Naive thymus-derived CD8-positive, alpha-beta T cell (primary cell): ENCODE measurements at regions not wholly inside any gene's neighbourhood (a gene's known extent, or its start where the extent isn't known, plus 50 kb on each side); places are given as distances from the start of the nearest gene placed in this dataset.
"Not testable (repeated sequence)": the region's sequence is repeated elsewhere in the genome, so short reads cannot be mapped to it uniquely, and the experiment has no call there.

Experiments used
- ATAC-seq, 2 donors: fragments of 150-1000 bp; cut with Tn5 transposase in 1 of 2; sonication (Bioruptor Pico), chemical (Tn5 transposase) in 1 of 2; 1 replicate in 1 of 2; 2 replicates in 1 of 2; pipeline ENCODE4 v1.10.0; 2021; ENCODE audit warnings: mild to moderate bottlenecking in 2 of 2, moderate library complexity in 2 of 2
- POLR2A ChIA-PET: fragments of 350-600 bp; sonication (Branson Sonifier 250); formaldehyde crosslinking; loops from one replicate; lab custom pipeline; 2021; ENCODE audit warnings: antibody characterized with exemption; lab: Charles Lee
- DNase-seq, 10 donors: peaks; one replicate each; pipeline versions ENCODE4 v3.0.0 to v3.0.0-alpha.2; 2020 to 2022
- H3K27ac Mint-ChIP-seq, 10 donors: one replicate each; pipeline ENCODE4 v1.8.0; 2020 to 2022; ENCODE audit warnings: mild to moderate bottlenecking in 10 of 10, mixed read lengths in 10 of 10, moderate library complexity in 4 of 10, inconsistent platforms in 1 of 10
- H3K27me3 Mint-ChIP-seq, 5 donors: one replicate each; pipeline ENCODE4 v1.8.0; 2021 to 2022; ENCODE audit warnings: mixed read lengths in 5 of 5
- H3K36me3 Mint-ChIP-seq, 3 donors: one replicate each; pipeline ENCODE4 v1.8.0; 2020 to 2022; ENCODE audit warnings: mixed read lengths in 3 of 3, mild to moderate bottlenecking in 2 of 3, inconsistent platforms in 1 of 3
- H3K4me1 Mint-ChIP-seq, 4 donors: one replicate each; pipeline ENCODE4 v1.8.0; 2021 to 2022; ENCODE audit warnings: mixed read lengths in 4 of 4
- H3K4me3 Mint-ChIP-seq, 10 donors: one replicate each; pipeline ENCODE4 v1.8.0; 2020 to 2022; ENCODE audit warnings: mild to moderate bottlenecking in 10 of 10, mixed read lengths in 10 of 10, moderate library complexity in 6 of 10, inconsistent platforms in 1 of 10
- H3K9me3 Mint-ChIP-seq, 9 donors: one replicate each; pipeline ENCODE4 v1.8.0; 2020 to 2022; ENCODE audit warnings: mixed read lengths in 9 of 9, mild to moderate bottlenecking in 3 of 9, inconsistent platforms in 1 of 9, moderate library complexity in 1 of 9

DNA sequence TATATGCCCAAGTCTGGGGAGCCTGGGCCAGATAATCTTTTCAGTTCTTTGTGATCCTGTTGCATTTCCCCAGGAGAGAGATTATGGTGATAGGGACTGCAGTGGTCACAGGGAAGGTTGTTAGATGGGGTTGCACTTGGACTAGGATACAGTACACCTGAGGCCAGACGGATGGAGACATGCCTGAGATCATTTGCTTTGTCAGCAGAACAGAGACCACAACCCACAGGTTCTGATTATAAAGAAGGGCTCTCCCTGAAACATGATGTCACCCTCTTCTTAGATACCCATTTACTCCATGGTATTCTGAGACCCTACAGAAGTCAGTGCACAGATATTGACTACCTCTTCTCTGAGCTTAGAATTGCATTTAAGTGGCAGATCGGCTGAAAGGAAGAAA lies 200.9 kb upstream of the IGF1 start:
- DNase-seq (no peak), ATAC-seq (no peak)
- Mint-ChIP-seq H3K27ac (no peak overlapping the region), H3K4me3 (no peak overlapping the region), H3K4me1 (peaks cover 0 to 2% (median 0%) of the 10 kb centered on the region in 4 donors), H3K27me3 (peaks cover 0 to 5% (median 0%) of the 10 kb centered on the region in 5 donors), H3K9me3 (peaks cover 0 to 15% (median 1%) of the 10 kb centered on the region in 9 donors), H3K36me3 (no peaks in the 10 kb centered on the region)
- POLR2A ChIA-PET: no interaction called here

DNA sequence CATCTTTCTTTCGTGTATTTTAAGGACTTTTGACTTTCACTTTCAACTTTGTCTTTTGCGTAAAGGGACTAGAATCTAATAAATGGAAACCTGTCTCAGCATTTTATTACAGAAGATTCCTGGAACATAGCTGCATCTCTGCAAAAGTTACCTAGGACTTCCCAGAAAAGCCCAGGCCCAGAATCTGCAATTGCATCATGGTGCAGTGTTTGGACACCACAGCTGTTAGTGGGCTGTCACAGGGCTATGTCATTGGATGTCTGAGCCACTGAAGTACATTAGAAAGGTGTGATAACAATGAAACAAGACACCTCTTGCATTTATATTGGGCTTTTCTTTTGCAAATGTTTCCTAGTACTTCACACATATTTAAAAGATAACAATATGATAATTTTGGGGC lies 199.9 kb upstream of the IGF1 start:
- no peak for DNase-seq
- POLR2A ChIA-PET: no interaction called here
- Mint-ChIP-seq H3K36me3 (no peaks in the 10 kb centered on the region), H3K27me3 (peaks cover 0 to 15% (median 2%) of the 10 kb centered on the region in 5 donors), H3K27ac (no peak overlapping the region), H3K4me1 (peaks cover 0 to 2% (median 0%) of the 10 kb centered on the region in 4 donors), H3K9me3 (peaks cover 0 to 25% (median 1%) of the 10 kb centered on the region in 9 donors), H3K4me3 (no peak overlapping the region)
- ATAC-seq: no peak

DNA sequence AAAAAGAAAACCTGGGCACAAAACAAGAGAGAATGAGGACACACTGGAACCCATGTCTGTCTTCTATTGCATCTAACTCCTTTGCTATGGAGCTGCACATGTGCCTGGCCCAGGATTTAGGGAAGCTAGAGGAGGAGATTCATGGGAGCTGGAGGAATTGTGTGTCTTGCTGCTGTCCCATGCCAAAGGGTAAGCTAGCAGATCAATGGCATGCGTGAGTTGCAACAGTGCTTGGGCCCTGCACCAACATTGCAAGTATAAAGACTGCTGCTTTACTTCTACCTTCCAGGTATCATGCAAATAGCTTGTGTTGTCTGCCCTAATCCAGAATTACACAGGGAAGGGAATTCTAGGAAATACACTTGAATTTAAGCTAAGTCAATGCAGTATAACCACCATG lies 196.4 kb upstream of the IGF1 start:
- H3K36me3 Mint-ChIP-seq: peaks cover 0 to 6% (median 0%) of the 10 kb centered on the region in 3 donors
- peaks cover 0 to under 1% (median 0%) of the 10 kb centered on the region in 4 donors for H3K4me1 Mint-ChIP-seq
- ATAC-seq: no peak
- H3K4me3 Mint-ChIP-seq: no peak overlapping the region
- no peak for DNase-seq
- H3K27me3 Mint-ChIP-seq: peaks cover 0 to 22% (median 2%) of the 10 kb centered on the region in 5 donors
- H3K27ac Mint-ChIP-seq: no peak overlapping the region
- H3K9me3 Mint-ChIP-seq: peaks cover 0 to 47% (median 15%) of the 10 kb centered on the region in 9 donors
- POLR2A ChIA-PET: no interaction called here

DNA sequence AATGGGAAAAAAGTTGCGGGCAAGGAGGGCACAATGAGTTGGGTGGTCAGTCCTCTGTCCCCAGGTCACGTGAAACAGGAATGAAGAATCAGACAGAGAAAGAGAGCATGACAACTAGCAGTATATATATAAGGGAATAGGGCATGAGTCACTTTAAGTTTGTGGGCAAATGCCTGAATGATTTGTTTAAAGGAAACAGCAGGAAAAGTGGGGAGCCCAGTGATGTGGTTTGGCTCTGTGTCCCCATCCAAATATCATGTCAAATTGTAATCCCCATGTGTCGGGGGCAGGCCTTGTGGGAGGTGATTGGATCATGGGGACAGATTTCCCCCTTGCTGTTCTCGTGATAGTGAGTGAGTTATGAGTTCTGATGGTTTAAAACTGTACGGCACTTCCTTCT lies 195.3 kb upstream of the IGF1 start:
- Mint-ChIP-seq H3K4me3 (no peak overlapping the region), H3K9me3 (peaks cover 0 to 55% (median 15%) of the 10 kb centered on the region in 9 donors), H3K36me3 (peaks cover 0 to 6% (median 0%) of the 10 kb centered on the region in 3 donors), H3K27ac (no peak overlapping the region), H3K27me3 (peaks cover 0 to 28% (median 2%) of the 10 kb centered on the region in 5 donors), H3K4me1 (no peaks in the 10 kb centered on the region)
- POLR2A ChIA-PET: no interaction called here
- no peak for DNase-seq
- ATAC-seq: no peak

DNA sequence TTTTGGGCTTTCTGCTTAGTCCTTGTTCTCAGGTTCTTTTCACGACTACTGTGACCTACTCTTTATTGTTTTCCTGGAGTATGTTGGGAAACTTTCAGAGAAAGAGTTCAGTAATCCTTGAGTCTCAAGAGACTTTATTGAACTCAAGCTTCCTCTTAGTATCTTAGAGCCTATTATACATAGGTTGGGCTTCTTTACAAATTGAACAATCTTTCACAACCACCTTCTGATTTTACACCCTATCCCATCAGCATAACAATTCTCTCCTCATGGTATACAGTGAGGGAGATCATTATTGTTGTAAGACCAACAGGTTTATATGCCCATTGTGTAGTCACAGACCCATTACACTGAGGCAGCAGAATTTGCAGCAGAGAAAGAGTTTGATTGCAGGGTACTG lies 193.2 kb upstream of the IGF1 start:
- Mint-ChIP-seq H3K27ac (no peak overlapping the region), H3K27me3 (peaks cover 1 to 38% (median 4%) of the 10 kb centered on the region in 5 donors), H3K4me1 (no peaks in the 10 kb centered on the region), H3K4me3 (no peak overlapping the region), H3K9me3 (peaks cover 0 to 51% (median 14%) of the 10 kb centered on the region in 9 donors), H3K36me3 (peaks cover 0 to 6% (median 0%) of the 10 kb centered on the region in 3 donors)
- no peak for ATAC-seq
- POLR2A ChIA-PET: no interaction called here
- DNase-seq: no peak

DNA sequence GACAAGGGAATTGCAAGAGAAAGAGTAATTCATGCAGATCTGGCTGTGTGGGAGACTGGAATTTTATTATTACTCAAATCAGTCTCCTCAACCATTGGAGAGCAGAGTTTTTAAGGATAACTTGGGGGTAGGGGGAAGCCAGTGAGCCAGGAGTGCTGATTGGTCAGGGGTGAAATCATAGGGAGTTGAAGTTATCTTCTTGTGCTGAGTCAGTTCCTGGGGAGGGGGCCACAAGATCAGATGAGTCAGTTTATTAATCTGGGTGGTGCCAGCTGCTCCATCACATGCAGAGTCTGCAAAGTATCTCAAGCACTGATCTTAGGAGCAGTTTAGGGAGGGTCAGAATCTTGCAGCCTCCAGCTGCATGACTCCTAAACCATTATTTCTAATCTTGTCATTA lies 191.8 kb upstream of the IGF1 start:
- Mint-ChIP-seq H3K27me3 (peaks cover 4 to 48% (median 7%) of the 10 kb centered on the region in 5 donors), H3K9me3 (peaks cover 0 to 44% (median 14%) of the 10 kb centered on the region in 9 donors)
- H3K27ac Mint-ChIP-seq, H3K4me1 Mint-ChIP-seq, H3K4me3 Mint-ChIP-seq, ATAC-seq, DNase-seq, POLR2A ChIA-PET, H3K36me3 Mint-ChIP-seq: not testable (repeated sequence)

DNA sequence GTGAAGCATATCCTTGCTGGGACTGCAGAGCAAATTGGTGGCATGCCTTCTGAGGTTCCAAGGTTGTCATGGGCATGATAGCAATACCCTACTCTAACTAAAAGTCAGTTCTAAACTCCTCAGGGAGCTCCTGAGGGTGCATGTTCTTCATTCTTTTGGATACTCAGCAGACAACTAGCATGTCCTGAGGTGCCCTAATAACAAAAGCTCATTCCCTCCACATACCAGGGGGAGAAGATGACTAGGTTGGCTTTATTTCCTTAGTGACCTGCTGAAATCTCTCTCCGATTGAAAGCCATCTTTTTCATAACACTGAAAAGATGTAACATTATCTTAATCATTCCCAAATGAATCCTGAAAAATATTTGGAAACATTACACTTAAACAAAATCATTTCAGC lies 188.7 kb upstream of the IGF1 start:
- Mint-ChIP-seq H3K9me3 (peaks cover 0 to 24% (median 10%) of the 10 kb centered on the region in 9 donors), H3K36me3 (no peaks in the 10 kb centered on the region), H3K27me3 (peaks cover 6 to 44% (median 13%) of the 10 kb centered on the region in 5 donors), H3K4me1 (no peaks in the 10 kb centered on the region), H3K27ac (no peak overlapping the region), H3K4me3 (no peak overlapping the region)
- DNase-seq (no peak), ATAC-seq (no peak)
- POLR2A ChIA-PET: no interaction called here

DNA sequence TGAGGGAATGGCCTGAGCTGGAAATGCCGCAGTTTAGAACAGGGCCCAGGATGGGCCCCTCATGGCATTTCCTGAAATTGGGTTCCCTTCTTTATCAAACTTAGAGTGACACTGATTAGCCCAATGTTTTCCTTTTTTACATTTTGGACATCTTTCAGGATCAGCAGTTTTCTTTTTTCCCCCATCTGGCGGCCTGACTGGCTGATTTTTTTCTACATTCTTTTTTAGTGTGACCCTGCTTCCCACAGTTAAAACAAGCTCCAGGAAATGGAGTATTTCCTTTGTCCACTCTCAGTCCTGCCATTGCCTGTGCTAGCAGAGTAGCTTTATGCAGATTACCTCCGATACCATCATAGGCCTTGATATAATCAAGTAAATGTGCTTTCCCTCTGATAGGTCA lies 185.8 kb upstream of the IGF1 start:
- ATAC-seq, H3K36me3 Mint-ChIP-seq, H3K27ac Mint-ChIP-seq, H3K4me1 Mint-ChIP-seq, DNase-seq, POLR2A ChIA-PET, H3K4me3 Mint-ChIP-seq: not testable (repeated sequence)
- Mint-ChIP-seq H3K27me3 (peaks cover 8 to 55% (median 17%) of the 10 kb centered on the region in 5 donors), H3K9me3 (peaks cover 0 to 25% (median 7%) of the 10 kb centered on the region in 9 donors)

DNA sequence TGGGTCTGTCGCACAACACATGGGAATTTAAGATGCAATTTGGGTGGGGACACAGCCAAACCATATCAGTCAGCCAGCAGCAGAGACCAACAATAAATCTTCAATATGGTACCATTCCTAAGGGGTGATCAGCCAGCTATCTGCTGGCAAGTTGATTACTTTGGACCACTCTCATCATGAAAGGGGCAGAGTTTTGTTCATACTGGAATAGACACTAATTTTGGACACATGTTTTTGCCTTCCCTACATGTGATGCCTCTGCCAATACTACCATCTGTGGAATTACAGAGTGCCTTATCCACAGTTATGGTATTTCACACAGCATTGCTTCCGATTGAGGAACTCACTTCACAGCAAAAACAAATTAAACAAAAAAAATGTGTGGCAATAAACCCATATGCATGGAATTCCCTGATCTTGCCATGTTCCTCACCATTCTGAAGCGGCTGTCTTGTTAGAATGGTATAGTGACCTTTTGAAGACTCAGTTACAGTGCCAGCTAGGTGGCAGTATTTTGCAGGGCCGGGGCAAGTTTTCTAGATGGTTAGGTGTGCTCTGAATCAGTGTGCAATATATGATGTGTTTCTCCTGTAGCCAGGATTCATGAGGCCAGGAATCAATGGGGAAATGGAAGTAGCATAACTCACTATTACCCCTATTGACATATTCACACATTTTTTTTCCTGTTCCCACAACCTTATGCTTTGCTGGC lies 179.0 kb upstream of the IGF1 start:
- Mint-ChIP-seq H3K27me3 (peaks cover 4 to 11% (median 5%) of the 10 kb centered on the region in 5 donors), H3K27ac (no peak overlapping the region), H3K9me3 (peaks cover 3 to 44% (median 16%) of the 10 kb centered on the region in 9 donors), H3K4me1 (no peaks in the 10 kb centered on the region), H3K36me3 (peaks cover 0 to 10% (median 0%) of the 10 kb centered on the region in 3 donors), H3K4me3 (no peak overlapping the region)
- DNase-seq: no peak
- ATAC-seq: no peak
- POLR2A ChIA-PET: no interaction called here

DNA sequence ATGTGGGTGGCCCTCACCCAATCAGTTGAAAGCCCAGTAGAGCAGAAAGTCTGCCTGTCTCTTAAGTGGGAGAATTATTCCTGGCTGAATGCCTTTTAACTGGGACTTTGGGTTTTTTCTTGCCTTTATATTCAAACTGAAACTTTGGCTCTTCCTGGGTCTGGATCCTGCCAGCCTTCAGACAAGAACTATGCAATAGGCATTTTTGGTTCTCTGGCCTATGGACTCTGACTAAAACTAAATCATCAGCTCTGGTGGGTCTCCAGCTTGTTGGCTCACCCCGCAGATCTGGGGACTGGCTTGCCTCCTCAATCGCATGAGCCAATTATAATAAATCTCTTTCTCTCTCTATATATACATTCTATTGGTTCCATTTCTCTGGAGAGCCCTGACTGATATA lies 173.0 kb upstream of the IGF1 start:
- ATAC-seq: no peak
- POLR2A ChIA-PET: no interaction called here

DNA sequence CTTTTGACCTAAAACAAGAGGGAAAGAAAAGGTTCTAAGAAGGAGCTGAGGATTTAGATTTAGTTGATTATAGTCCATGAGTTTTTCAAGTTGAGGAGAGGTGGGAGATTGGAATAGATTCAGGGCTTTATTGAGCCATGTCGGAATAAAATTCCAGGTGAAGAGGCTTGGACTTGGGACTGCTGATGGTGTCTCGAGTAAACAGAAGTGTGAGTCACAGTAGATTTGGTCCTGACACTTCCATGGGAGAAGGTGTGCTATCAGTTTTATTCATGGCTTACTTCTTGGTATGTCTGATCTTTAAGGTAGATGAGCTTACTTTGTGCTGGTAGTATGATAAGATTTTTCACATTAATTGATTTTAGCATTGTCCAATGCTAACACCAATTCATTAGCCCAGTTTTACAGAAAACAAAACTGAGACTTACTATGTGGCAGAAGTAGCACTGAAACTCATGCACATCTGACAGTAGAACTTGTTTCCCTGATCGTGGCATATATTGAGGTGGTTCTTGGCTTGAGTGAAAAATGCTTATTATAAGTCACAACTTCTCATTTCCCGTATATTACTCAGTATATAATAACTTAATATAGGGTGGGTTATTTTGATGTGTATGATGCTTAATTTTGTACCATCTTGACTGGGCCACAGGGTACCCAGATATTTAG lies 172.4 kb upstream of the IGF1 start:
- no peak overlapping the region for H3K4me3 Mint-ChIP-seq
- no peak overlapping the region for H3K27ac Mint-ChIP-seq
- no peak for DNase-seq
- POLR2A ChIA-PET: no interaction called here
- H3K4me1 Mint-ChIP-seq: no peaks in the 10 kb centered on the region
- peaks cover 0 to 8% (median 0%) of the 10 kb centered on the region in 9 donors for H3K9me3 Mint-ChIP-seq
- peaks cover 0 to 7% (median 2%) of the 10 kb centered on the region in 5 donors for H3K27me3 Mint-ChIP-seq
- no peak for ATAC-seq
- H3K36me3 Mint-ChIP-seq: peaks cover 0 to 3% (median 0%) of the 10 kb centered on the region in 3 donors

More for the DNA sequence above, 173.0 kb upstream of the IGF1 start:
- Mint-ChIP-seq H3K4me3 (no peak overlapping the region), H3K36me3 (peaks cover 0 to 5% (median 0%) of the 10 kb centered on the region in 3 donors), H3K4me1 (no peaks in the 10 kb centered on the region), H3K27me3 (peaks cover 0 to 9% (median 2%) of the 10 kb centered on the region in 5 donors), H3K27ac (no peak overlapping the region), H3K9me3 (peaks cover 0 to 13% (median 2%) of the 10 kb centered on the region in 9 donors)
- DNase-seq: no peak

DNA sequence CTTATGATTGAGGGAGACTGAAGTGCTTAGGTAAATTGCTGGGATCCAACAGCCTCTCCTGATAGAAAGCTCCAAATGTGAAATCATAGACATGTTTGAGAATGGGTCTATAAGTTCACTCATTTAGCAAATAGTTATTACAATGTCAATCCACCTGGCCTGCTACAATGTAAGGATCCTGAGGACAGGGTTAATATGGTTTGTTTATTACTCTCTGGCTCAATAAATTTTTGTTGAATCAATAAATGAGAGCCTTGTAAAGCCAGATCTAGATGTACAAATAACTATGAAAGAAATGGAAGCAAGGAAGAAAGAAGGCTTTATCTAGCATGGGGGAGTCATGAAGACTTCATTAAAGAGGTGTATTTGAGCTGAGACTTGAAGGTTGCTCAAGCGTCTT lies 165.6 kb upstream of the IGF1 start:
- H3K4me3 Mint-ChIP-seq: no peak overlapping the region
- ATAC-seq: no peak
- DNase-seq: no peak
- POLR2A ChIA-PET: no interaction called here
- no peaks in the 10 kb centered on the region for H3K4me1 Mint-ChIP-seq
- no peak overlapping the region for H3K27ac Mint-ChIP-seq
- H3K9me3 Mint-ChIP-seq: peaks cover 0 to 28% (median 5%) of the 10 kb centered on the region in 9 donors
- H3K27me3 Mint-ChIP-seq: peaks cover 0 to 21% (median 2%) of the 10 kb centered on the region in 5 donors
- no peaks in the 10 kb centered on the region for H3K36me3 Mint-ChIP-seq
